ENCODE measurements at regions not wholly inside any gene's neighbourhood (a gene's known extent, or its start where the extent isn't known, plus 50 kb on each side); places are given as distances from the start of the nearest gene placed in this dataset.
"Not testable (repeated sequence)": the region's sequence is repeated elsewhere in the genome, so short reads cannot be mapped to it uniquely, and the experiment has no call there.

DNA sequence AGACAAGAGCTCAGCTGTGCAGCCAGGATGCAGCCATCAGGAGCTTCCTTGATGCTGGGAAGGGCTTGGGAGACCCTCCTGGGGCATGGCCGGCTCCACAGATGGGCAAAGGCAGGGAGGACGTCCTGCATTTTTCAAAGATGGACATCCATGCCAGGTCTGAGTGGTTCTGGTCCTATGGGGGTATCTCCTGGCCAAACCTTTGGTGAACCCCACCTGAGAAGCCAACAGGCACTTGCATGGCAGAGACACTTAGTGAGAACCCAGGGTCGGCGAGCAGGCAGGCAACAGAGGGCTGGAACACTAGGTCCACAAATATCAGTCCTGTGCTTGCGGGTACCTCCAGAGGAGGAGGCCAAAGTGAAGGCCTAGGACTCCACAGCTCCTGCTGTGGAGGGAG lies 70.0 kb downstream of the KCTD15 start:
- DNase-seq = no peak

DNA sequence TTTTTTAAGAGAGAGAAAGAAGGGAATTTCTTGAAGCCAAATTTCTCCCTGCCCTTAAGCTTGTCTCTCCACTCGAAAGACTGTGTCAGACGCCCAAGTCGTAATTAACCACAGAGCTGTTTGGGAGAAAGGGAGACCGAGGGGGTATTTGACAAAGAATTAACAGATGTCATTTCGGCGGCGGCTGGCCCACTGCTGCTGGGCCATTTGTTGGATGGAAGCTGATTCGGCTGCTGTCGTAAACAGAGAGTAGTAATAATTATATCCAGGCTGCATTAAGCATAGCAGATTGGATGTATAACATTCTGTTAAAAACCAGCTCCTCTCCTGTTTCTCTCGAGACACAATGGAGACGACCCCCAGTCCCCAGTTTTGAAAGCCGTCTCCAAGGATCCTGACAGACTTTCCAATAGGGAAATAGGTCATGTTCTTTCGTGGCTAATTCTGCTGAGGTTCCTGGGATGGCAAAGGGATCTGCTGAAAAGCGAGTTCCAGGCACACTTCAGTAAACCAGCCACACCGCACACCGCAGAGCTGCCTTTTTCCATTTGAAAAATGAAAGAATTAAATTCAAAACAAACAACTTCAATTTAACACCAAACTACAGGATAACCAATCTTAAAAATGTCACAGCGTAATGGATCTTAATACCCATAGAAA lies 71.5 kb downstream of the KCTD15 start:
- DNase-seq = no peak

DNA sequence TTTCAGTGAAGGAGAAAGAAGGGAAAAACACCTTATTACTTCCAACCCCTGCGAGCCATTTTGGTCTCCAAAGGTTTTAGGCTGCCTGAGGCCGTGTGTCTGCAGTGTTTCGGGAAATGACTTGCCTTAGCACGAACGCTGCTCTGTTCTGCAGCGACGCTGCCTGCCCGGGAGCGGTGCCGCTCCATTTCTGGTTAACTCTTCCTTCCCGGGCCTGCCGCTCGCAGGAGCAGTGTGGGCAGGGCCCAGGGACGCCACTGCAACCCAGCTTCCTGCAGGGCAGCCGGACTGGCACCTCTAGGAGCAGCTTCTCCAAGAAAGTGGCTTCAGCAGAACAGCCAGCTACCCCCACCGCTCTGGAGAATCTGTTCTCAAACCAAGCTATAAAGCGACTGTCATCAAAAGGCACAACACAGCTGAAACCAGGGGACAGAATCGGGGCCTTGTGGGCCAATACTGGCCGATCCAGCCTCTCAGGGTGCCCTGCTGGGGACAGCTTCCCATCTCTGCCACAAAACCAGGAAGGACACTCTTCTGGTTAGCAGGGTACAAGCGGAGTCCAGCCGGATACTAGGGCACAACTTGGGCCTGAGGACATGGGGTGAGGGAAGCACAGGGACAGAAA lies 72.2 kb downstream of the KCTD15 start:
- DNase-seq = no peak

- not testable (repeated sequence) for DNase-seq
Observed at GRCh38 chr19:33870298-33870932, 73.7 kb downstream of the KCTD15 start.

DNA sequence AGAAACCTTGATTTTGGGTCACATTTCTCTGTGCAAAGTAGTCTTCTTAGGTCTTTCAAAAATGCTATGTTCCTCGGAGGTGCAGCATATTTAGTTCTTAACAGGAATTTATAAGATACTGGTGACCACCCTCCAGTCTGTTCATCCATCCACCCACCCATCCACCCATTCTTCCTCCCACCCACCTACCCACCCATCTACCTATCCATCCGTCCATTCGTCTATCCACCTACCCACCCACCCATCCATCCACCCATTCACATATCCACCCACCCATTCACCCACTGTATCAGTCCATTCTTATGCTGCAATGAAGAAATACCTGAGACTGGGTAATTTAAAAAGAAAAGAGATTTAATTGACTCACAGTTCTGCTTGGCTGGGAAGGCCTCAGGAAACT lies 74.9 kb downstream of the KCTD15 start:
- DNase-seq = no peak

DNA sequence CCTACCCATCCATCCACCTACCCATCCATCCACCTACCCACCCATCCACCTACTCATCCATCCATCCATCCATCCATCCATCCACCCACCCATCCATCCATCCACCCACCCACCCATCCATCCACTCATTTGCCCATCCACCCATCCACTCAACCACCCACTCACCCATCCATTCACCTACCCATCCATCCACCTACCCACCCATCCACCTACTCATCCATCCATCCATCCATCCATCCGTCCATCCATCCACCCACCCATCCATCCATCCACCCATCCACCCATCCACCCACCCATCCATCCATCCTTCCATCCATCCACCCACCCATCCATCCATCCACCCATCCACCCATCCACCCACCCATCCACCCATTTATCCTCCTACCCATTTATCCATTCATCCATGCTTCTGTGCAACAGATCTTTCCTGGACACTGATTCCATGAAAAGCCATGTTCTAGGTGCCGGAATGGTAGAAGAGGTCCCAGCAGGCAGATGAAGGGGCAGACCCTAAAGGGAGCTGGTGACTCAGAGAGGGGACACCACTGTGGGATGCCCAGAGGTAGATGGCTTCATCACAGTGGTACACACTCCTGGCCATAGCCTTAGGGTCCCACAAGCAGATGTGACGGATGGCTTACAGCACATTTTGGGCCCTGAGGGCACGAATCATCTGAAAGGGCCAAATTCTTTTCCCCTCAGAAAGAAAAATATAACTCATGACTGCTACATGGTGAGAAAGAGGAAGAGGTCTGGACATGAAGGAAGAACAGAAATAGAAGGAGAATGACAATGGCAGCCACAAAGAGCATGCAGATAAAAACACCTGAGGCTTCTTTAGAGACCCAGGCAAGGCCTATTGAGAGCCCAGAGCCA lies 76.0 kb downstream of the KCTD15 start:
- DNase-seq = no peak

GRCh38 chr19:33875071-33875470 lies 78.4 kb downstream of the KCTD15 start:
- DNase-seq = no peak

GRCh38 chr19:33876192-33876591 lies 79.5 kb downstream of the KCTD15 start:
- no peak for DNase-seq

DNA sequence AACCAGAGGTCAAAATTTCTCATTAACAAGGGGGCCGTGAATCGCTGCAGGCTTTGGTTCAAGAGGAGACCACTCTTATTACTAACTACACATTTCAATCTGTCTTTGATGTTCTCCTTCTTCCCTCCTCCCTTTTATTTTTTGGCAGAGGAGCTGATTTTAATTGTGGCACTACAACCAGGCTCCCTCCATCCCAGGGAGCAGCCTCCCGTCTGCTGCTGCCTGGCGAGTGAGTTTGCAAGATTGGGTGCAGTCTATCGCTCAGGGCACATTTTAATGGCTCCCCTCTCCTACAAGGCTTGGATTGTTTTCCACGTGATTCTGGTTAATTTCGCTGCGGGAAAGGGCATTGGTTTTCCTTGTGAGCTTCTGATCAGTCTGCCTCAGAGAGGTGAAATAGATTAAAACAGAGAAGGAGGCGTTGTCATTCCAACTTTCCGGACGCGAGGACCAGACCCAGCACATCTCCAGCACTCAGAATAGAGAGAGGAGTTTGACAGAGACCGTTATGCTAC lies 81.4 kb downstream of the KCTD15 start:
- no peak for DNase-seq

GRCh38 chr19:33878910-33879810 lies 82.5 kb downstream of the KCTD15 start:
- DNase-seq = no peak

GRCh38 chr19:33879818-33880575 lies 83.3 kb downstream of the KCTD15 start:
- no peak for DNase-seq

- DNase-seq = no peak
Observed at GRCh38 chr19:33883859-33884519, 87.3 kb downstream of the KCTD15 start.

- DNase-seq = no peak
Observed at GRCh38 chr19:33885236-33885635, 88.6 kb downstream of the KCTD15 start.

DNA sequence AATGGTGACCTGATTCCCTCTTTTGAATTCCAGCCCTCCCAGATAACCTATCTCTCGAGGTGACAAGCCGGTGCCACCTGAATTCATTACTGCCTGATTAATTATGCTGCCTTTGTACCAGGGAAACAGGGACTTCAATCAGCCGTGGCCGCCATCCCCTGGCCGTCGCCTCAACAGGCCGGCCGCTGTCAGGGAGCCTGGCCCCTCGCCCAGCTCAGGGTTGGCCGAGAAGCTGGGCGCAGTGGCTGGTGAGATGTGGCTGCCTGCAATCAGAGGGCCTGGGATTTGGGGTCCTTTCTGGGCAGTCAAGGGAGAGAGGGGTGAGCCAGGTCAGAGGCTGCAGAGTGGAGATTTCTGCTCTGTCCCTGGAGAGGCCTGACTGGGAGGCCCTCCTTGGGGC lies 91.2 kb downstream of the KCTD15 start:
- no peak for DNase-seq

GRCh38 chr19:33888665-33889064 lies 92.0 kb downstream of the KCTD15 start:
- no peak for DNase-seq

DNA sequence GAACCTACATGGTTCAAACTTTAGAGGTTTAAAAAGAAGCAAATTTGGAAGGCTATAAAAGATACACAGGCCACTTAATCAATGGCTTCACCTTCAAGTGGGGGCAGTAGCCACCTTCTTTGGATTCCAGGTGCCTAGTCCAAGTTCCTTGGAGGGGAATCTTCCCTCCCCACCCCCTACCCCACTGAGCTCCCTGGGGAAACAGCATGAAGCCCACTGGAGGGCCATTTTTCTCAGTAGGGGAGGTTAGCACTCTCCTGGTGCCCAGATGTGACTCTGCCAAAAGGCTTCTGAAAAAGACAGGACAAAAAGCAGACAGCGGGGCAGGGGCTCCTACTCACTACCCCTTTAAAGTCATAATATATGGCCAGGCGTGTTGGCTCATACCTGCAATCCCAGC lies 93.9 kb downstream of the KCTD15 start:
- DNase-seq = no peak

DNA sequence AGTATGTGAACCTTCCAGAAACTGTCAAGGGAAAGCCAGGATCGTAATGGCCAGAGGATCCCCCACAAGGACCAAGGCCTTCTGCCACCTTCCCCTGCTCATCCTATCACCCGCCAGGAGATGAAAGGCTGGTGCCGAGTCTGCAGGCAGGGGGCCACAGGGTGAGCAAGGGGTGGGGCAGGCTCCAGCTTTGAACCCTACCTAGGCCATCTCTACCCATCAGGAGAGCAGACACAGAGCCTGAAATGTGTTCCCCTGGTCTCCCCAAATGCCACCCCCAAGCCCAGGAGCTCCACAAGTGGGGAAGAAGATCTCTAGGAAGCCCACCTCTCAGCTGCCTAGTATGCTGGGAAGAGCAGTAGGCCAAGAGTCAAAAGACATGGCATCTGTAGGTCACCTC lies 95.1 kb downstream of the KCTD15 start:
- no peak for DNase-seq

- no peak for DNase-seq
Observed at GRCh38 chr19:33894787-33895186, 98.1 kb downstream of the KCTD15 start.

DNA sequence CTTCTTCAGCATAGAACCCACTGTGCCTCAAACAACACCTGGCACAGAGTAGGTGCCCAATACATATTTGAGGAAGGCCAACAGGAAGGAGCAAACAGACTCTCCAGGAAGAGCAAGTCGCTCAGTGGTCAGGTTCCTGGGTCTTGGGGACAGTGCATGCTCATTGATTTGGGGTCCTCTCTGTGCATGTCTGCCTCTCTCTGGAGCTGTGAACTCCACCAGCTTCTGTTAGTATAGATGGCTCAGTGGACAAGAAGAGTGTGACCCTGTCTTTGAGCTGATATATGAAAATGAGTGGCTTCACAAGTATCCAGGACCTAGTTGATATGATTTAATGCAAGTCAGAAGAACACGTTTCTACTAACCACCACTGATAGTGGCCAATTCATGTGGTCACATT lies 98.7 kb downstream of the KCTD15 start:
- no peak for DNase-seq

- DNase-seq = no peak
Observed at GRCh38 chr19:33898062-33898677, 101.5 kb downstream of the KCTD15 start.
